Tibial artery (tissue), 4 donors: ENCODE measurements at regions not wholly inside any gene's neighbourhood (a gene's known extent, or its start where the extent isn't known, plus 50 kb on each side); places are given as distances from the start of the nearest gene placed in this dataset.

Experiments
- DNase-seq, 2 donors: peaks; one replicate each; pipeline ENCODE4 v3.0.0-alpha.2; 2019
- H3K27ac ChIP-seq, 2 donors: fragments of 200-600 bp; sonication (generic) in 1 of 2; 1 replicate in 1 of 2; 2 replicates in 1 of 2; pipeline ENCODE4 v1.5.1; 2018 to 2019; ENCODE audit warnings: mild to moderate bottlenecking in 1 of 2
- H3K27me3 ChIP-seq, 2 donors: fragments of 200-600 bp; sonication (generic) in 1 of 2; one replicate each; pipeline versions ENCODE4 v1.5.1 to v1.6.0; 2016 to 2019
- H3K36me3 ChIP-seq, 3 donors: fragments of 200-600 bp; sonication (generic) in 2 of 3; one replicate each; pipeline ENCODE4 v1.5.1; 2016 to 2019; ENCODE audit warnings: mild to moderate bottlenecking in 2 of 3
- H3K4me1 ChIP-seq, 4 donors: fragments of 200-600 bp; sonication (generic) in 2 of 4; 1 replicate in 3 of 4; 2 replicates in 1 of 4; pipeline ENCODE4 v1.5.1; 2016 to 2019
- H3K4me3 ChIP-seq, 2 donors: fragments of 200-600 bp; sonication (generic) in 1 of 2; 1 replicate in 1 of 2; 2 replicates in 1 of 2; pipeline ENCODE4 v1.5.1; 2018 to 2019; ENCODE audit warnings: mild to moderate bottlenecking in 2 of 2
- H3K9me3 ChIP-seq, 3 donors: fragments of 200-600 bp; sonication (generic) in 1 of 3; one replicate each; pipeline ENCODE4 v1.5.1; 2016 to 2019
- CTCF ChIP-seq, 2 experiments: fragments of 200-600 bp in 1 of 2; fragments of 450-650 bp in 1 of 2; IDR thresholded peaks; one replicate each; pipeline ENCODE4 v1.5.1; 2017 to 2019; ENCODE audit warnings: antibody characterized with exemption in 2 of 2, mild to moderate bottlenecking in 1 of 2, moderate library complexity in 1 of 2
- intact Hi-C: fragments of 100-400 bp; cut with DNase I; formaldehyde crosslinking; loops from one replicate; pipeline ENCODE4 v1.15.0; 2023; ENCODE audit warnings: low total_unique reads

DNA sequence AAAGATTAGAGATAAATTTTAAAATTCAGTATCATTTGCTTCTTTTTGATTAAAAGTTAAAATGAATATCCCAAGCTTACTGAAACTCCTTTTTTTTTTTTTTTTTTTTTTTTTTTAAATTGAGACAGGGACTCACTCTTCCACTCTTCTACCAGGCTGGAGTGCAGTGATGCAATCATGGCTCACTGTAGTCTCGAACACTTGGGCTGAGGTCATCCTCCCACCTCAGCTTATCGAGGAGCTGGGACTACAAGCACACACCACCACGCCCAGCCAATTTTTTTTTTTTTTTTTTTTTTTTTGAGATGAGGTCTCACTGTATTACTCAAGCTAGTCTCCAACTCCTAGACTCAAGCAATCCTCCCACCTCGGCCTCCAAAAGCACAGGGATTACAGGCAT, 92.1 kb upstream of the RGS18 start:
- intact Hi-C loops = no loop called here
- H3K4me1 ChIP-seq = no peaks in the 10 kb centered on the region
- no peak for TF ChIP-seq CTCF (IDR thresholded peaks at IDR 0.05)
- no peaks in the 10 kb centered on the region for H3K27me3 ChIP-seq
- H3K9me3 ChIP-seq = no peaks in the 10 kb centered on the region
- H3K27ac ChIP-seq = no peak overlapping the region
- no peak for DNase-seq
- no peaks in the 10 kb centered on the region for H3K36me3 ChIP-seq
- no peak overlapping the region for H3K4me3 ChIP-seq

DNA sequence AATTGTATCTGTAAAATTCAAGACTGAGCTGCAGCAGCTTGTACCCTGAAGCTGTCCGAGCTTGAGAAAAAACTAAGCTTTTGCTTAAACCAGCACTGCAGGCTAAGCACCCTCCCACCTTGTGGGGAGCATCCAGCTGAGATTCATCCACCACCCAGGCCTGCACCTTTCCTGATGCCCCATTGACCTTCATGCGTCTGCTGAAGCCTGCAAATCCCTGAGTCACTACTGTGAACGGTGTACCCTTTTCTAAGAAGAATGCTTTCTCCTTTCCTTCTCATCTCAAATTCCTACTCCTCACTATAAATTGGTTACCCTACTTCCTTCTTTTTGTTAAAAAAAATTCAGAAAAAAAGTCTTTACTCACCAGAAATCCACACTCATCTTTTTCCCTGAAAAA, 90.9 kb upstream of the RGS18 start:
- DNase-seq = no peak
- intact Hi-C loops = no loop called here
- no peak overlapping the region for H3K27ac ChIP-seq
- no peaks in the 10 kb centered on the region for H3K27me3 ChIP-seq
- H3K36me3 ChIP-seq = no peaks in the 10 kb centered on the region
- no peak overlapping the region for H3K4me3 ChIP-seq
- no peaks in the 10 kb centered on the region for H3K4me1 ChIP-seq
- no peak for TF ChIP-seq CTCF (IDR thresholded peaks at IDR 0.05)
- H3K9me3 ChIP-seq = no peaks in the 10 kb centered on the region

DNA sequence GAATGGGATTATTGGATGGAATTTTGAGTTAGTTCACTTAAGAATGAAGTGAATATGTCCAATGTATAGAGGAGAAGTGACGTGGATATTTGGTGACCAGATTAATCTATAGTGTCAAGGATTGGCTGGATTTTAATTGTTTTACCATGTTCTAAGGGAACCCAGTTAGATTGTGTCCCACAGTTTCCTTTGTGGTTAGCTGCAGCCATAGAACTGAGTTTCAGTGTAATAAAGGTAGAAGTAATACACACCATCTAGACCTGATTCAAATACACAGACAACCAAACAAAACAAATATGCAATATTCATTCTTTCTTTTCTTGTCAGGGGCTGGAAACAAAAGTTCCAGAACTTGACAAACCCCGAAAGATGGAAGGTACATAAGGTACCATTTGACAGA, 88.0 kb upstream of the RGS18 start:
- Histone ChIP-seq H3K4me3 (no peak overlapping the region), H3K27ac (no peak overlapping the region), H3K9me3 (no peaks in the 10 kb centered on the region), H3K4me1 (no peaks in the 10 kb centered on the region), H3K36me3 (no peaks in the 10 kb centered on the region), H3K27me3 (no peaks in the 10 kb centered on the region)
- DNase-seq = no peak
- no peak for TF ChIP-seq CTCF (IDR thresholded peaks at IDR 0.05)
- intact Hi-C loops = no loop called here

DNA sequence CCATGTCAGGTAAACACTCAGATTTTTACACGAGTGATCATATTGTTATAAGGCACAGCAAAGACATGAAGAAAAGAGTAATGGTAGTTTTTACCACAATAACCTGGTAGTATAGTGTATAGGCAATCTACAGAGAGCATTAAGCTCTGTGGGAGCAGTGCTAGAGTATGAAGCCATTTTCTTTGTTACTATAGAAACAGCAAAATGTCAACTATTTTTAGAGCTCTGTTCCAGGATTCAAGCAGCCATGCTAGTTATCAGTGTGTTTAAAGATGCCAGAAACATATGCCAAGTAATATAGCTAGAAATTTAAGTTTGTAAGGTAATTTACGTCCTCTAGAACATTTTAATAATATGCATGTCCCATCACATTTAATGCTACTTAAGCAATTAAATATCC, 77.6 kb upstream of the RGS18 start:
- Histone ChIP-seq H3K36me3 (no peaks in the 10 kb centered on the region), H3K4me1 (peaks cover 0 to 4% (median 0%) of the 10 kb centered on the region in 4 donors), H3K27me3 (no peaks in the 10 kb centered on the region), H3K4me3 (no peak overlapping the region), H3K9me3 (no peaks in the 10 kb centered on the region), H3K27ac (no peak overlapping the region)
- TF ChIP-seq CTCF (IDR thresholded peaks at IDR 0.05) = no peak
- no peak for DNase-seq
- intact Hi-C loops = no loop called here

GRCh38 chr1:192081359-192081758, 76.9 kb upstream of the RGS18 start:
- peaks cover 0 to 4% (median 0%) of the 10 kb centered on the region in 4 donors for H3K4me1 ChIP-seq
- TF ChIP-seq CTCF (IDR thresholded peaks at IDR 0.05) = no peak
- H3K36me3 ChIP-seq = no peaks in the 10 kb centered on the region
- intact Hi-C loops = no loop called here
- no peak overlapping the region for H3K27ac ChIP-seq
- H3K9me3 ChIP-seq = no peaks in the 10 kb centered on the region
- H3K27me3 ChIP-seq = no peaks in the 10 kb centered on the region
- no peak overlapping the region for H3K4me3 ChIP-seq
- no peak for DNase-seq

- H3K4me3 ChIP-seq = no peak overlapping the region
- H3K27ac ChIP-seq = no peak overlapping the region
- no peaks in the 10 kb centered on the region for H3K36me3 ChIP-seq
- TF ChIP-seq CTCF (IDR thresholded peaks at IDR 0.05) = no peak
- no peaks in the 10 kb centered on the region for H3K4me1 ChIP-seq
- H3K27me3 ChIP-seq = no peaks in the 10 kb centered on the region
- no peak for DNase-seq
- intact Hi-C loops = no loop called here
- H3K9me3 ChIP-seq = no peaks in the 10 kb centered on the region
These were observed 71.6 kb upstream of the RGS18 start for GRCh38 chr1:192086644-192087043.
